ENCODE measurements at regions not wholly inside any gene's neighbourhood (a gene's known extent, or its start where the extent isn't known, plus 50 kb on each side); places are given as distances from the start of the nearest gene placed in this dataset.

GRCh38 chr3:14600856-14601610 is 50.5 kb upstream of the CCDC174 start:
- TF ChIP-seq CTCF (conservative IDR thresholded peaks at IDR 0.05 in 1 of 2, IDR thresholded peaks at IDR 0.05 in 1 of 2; ENCODE audit: low read depth in 1 of 2, low read length in 2 of 2) (no peak), EZH2 (IDR thresholded peaks at IDR 0.05; ENCODE audit: low read length, missing control alignments) (no peak)

Measured in fibroblast of lung (primary cell).